BE2C (cell line): ENCODE measurements at regions not wholly inside any gene's neighbourhood (a gene's known extent, or its start where the extent isn't known, plus 50 kb on each side); places are given as distances from the start of the nearest gene placed in this dataset.

ENCODE experiments used
- DNase-seq: peaks from one replicate; pipeline ENCODE4 v3.0.0-alpha.2; 2020
- H3K27me3 ChIP-seq: fragments of 250-450 bp; sonication (Bioruptor Pico); 2 replicates; pipeline ENCODE4 v1.5.1; 2020; ENCODE audit warnings: mild to moderate bottlenecking
- H3K36me3 ChIP-seq: fragments of 250-450 bp; sonication (Bioruptor Pico); 2 replicates; pipeline ENCODE4 v1.5.1; 2020; ENCODE audit warnings: mild to moderate bottlenecking
- H3K4me1 ChIP-seq: fragments of 250-450 bp; sonication (Bioruptor Pico); 2 replicates; pipeline ENCODE4 v1.5.1; 2020
- H3K4me3 ChIP-seq: 2 replicates; pipeline ENCODE4 v1.5.1; 2011; ENCODE audit warnings: low read depth, low read length
- H3K9me3 ChIP-seq: fragments of 250-450 bp; sonication (Bioruptor Pico); 2 replicates; pipeline ENCODE4 v1.5.1; 2020
- CTCF ChIP-seq: IDR thresholded peaks from 2 replicates; pipeline ENCODE4 v1.5.1; 2012; ENCODE audit warnings: mild to moderate bottlenecking, low read depth, low read length

GRCh38 chr5:89282554-89283510 lies 399.8 kb upstream of the MEF2C start:
- H3K9me3 ChIP-seq: no peaks in the 10 kb centered on the region
- DNase-seq: no peak
- TF ChIP-seq CTCF: no peak
- H3K4me1 ChIP-seq: no peaks in the 10 kb centered on the region
- H3K36me3 ChIP-seq: no peaks in the 10 kb centered on the region
- no peaks in the 10 kb centered on the region for H3K27me3 ChIP-seq
- H3K4me3 ChIP-seq: no peak overlapping the region

- no peak for DNase-seq
- no peak for TF ChIP-seq CTCF
- H3K4me3 ChIP-seq: no peak overlapping the region
- no peaks in the 10 kb centered on the region for H3K4me1 ChIP-seq
- H3K9me3 ChIP-seq: no peaks in the 10 kb centered on the region
- H3K27me3 ChIP-seq: no peaks in the 10 kb centered on the region
- H3K36me3 ChIP-seq: no peaks in the 10 kb centered on the region
These were observed 399.0 kb upstream of the MEF2C start for GRCh38 chr5:89281766-89282553.

GRCh38 chr5:89281211-89281610 lies 398.2 kb upstream of the MEF2C start:
- DNase-seq: no peak
- no peak overlapping the region for H3K4me3 ChIP-seq
- H3K4me1 ChIP-seq: no peaks in the 10 kb centered on the region
- TF ChIP-seq CTCF: no peak
- no peaks in the 10 kb centered on the region for H3K27me3 ChIP-seq
- no peaks in the 10 kb centered on the region for H3K36me3 ChIP-seq
- H3K9me3 ChIP-seq: no peaks in the 10 kb centered on the region

GRCh38 chr5:89280103-89281037 lies 397.4 kb upstream of the MEF2C start:
- Histone ChIP-seq H3K36me3 (no peaks in the 10 kb centered on the region), H3K4me3 (no peak overlapping the region), H3K4me1 (no peaks in the 10 kb centered on the region), H3K27me3 (no peaks in the 10 kb centered on the region), H3K9me3 (no peaks in the 10 kb centered on the region)
- TF ChIP-seq CTCF: no peak
- no peak for DNase-seq

DNA sequence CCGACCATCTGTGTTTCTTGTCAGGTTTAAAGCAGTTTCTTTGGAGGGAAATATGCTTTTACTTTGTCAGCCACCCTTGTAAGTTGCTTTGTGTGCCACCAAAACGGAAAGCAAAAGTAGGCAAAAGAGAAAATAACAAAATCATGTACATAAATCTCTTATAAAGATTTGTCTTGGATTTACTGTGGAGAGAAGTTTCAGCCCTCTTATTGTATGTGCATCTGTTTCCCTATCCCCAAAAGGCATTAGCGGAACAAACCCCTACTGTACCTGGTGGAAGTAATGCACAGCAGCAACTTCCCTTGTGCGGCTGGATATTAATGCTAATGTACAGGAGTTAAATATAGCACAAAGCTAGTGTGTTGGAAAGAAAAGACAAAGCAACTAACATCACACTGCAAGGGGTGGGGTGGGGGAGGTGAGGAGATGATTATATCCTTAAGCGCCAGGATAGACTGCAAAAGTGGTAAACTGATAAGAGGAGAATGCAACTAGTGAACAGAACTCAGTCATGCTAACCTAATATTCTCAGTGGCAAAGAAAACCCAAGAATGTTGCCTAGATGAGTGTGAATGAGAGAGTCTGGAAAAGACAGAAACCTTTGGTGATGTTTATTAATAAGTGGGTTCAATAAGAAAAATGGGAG lies 396.5 kb upstream of the MEF2C start:
- H3K4me3 ChIP-seq: no peak overlapping the region
- TF ChIP-seq CTCF: no peak
- H3K27me3 ChIP-seq: no peaks in the 10 kb centered on the region
- H3K4me1 ChIP-seq: no peaks in the 10 kb centered on the region
- no peak for DNase-seq
- no peaks in the 10 kb centered on the region for H3K36me3 ChIP-seq
- no peaks in the 10 kb centered on the region for H3K9me3 ChIP-seq
